Common myeloid progenitor, CD34-positive (primary cell): ENCODE measurements at regions not wholly inside any gene's neighbourhood (a gene's known extent, or its start where the extent isn't known, plus 50 kb on each side); places are given as distances from the start of the nearest gene placed in this dataset.
A peak's percentile ranks its signal among the peaks of the same experiment; 100 is the strongest.

Experiments
- CTCF ChIA-PET: fragments of 350-600 bp; sonication (Branson Sonifier 250); formaldehyde crosslinking; loops from one replicate; lab custom pipeline; 2021; ENCODE audit warnings: antibody characterized with exemption; lab: Charles Lee
- POLR2A ChIA-PET: fragments of 350-600 bp; sonication (Branson Sonifier 250); formaldehyde crosslinking; loops from one replicate; lab custom pipeline; 2021; ENCODE audit warnings: antibody characterized with exemption; lab: Charles Lee
- DNase-seq, 3 donors: peaks; one replicate each; pipeline versions ENCODE4 v3.0.0 to v3.0.0-alpha.2; 2013
- H3K27ac ChIP-seq, 2 experiments: 1 replicate in 1 of 2; 2 replicates in 1 of 2; pipeline ENCODE4 v1.7.0; 2013; ENCODE audit warnings: inconsistent platforms in 2 of 2, low read length in 2 of 2, mild to moderate bottlenecking in 2 of 2, low read depth in 1 of 2, moderate library complexity in 1 of 2; ENCODE audit not compliant: severe bottlenecking in 2 of 2, insufficient read depth in 1 of 2, poor library complexity in 1 of 2
- H3K27me3 ChIP-seq, 5 experiments: replicated peaks in 2 of 5; 1 replicate in 3 of 5; 2 replicates in 2 of 5; pipeline versions ENCODE4 v1.6.1 to v1.7.0; 2013; ENCODE audit warnings: low read length in 4 of 5, mild to moderate bottlenecking in 2 of 5, moderate library complexity in 2 of 5, inconsistent platforms in 1 of 5; ENCODE audit not compliant: insufficient read depth in 5 of 5, control insufficient read depth in 4 of 5
- H3K36me3 ChIP-seq, 4 experiments: 1 replicate in 2 of 4; 2 replicates in 2 of 4; pipeline versions ENCODE4 v1.6.1 to v1.7.0; 2013; ENCODE audit warnings: low read length in 3 of 4, control low read depth in 1 of 4, mild to moderate bottlenecking in 1 of 4; ENCODE audit not compliant: control insufficient read depth in 4 of 4, insufficient read depth in 4 of 4
- H3K4me1 ChIP-seq, 4 experiments: 1 replicate in 3 of 4; 2 replicates in 1 of 4; pipeline versions ENCODE4 v1.6.1 to v1.7.1; 2013; ENCODE audit warnings: low read length in 3 of 4, mild to moderate bottlenecking in 3 of 4, control low read depth in 1 of 4, inconsistent platforms in 1 of 4, moderate library complexity in 1 of 4; ENCODE audit not compliant: control insufficient read depth in 4 of 4, insufficient read depth in 4 of 4; ENCODE audit errors: control extremely low read depth in 1 of 4
- H3K4me3 ChIP-seq, 7 experiments: 1 replicate in 4 of 7; 2 replicates in 3 of 7; pipeline versions ENCODE4 v1.5.1 to v1.7.0; 2013; ENCODE audit warnings: mild to moderate bottlenecking in 7 of 7, low read length in 6 of 7, moderate library complexity in 6 of 7, inconsistent platforms in 2 of 7, low read depth in 2 of 7, control low read depth in 1 of 7; ENCODE audit not compliant: insufficient read depth in 4 of 7, control insufficient read depth in 1 of 7; ENCODE audit errors: extremely low read depth in 1 of 7
- H3K9me3 ChIP-seq, 5 experiments: 1 replicate in 4 of 5; 2 replicates in 1 of 5; pipeline versions ENCODE4 v1.6.1 to v1.7.1; 2013; ENCODE audit warnings: low read length in 4 of 5, mild to moderate bottlenecking in 2 of 5, inconsistent platforms in 1 of 5, low read depth in 1 of 5, moderate library complexity in 1 of 5; ENCODE audit not compliant: control insufficient read depth in 4 of 5, insufficient read depth in 2 of 5; ENCODE audit errors: control extremely low read depth in 1 of 5
- WGBS: methylation state at CpG from one replicate; pipeline ENCODE4 v1.1.5; 2013; ENCODE audit not compliant: insufficient coverage; 5-methylcytosine and 5-hydroxymethylcytosine counted together

- 100% methylated on average over 3 of the region's 4 CpGs for WGBS
- H3K9me3 ChIP-seq: no peaks in the 10 kb centered on the region
- H3K27me3 ChIP-seq: peaks cover 0 to 45% (median 10%) of the 10 kb centered on the region in 5 experiments
- no peak overlapping the region for H3K27ac ChIP-seq
- ChIA-PET POLR2A (no interaction called here), CTCF (no interaction called here)
- DNase-seq: no peak
- H3K4me3 ChIP-seq: no peak overlapping the region
- no peaks in the 10 kb centered on the region for H3K36me3 ChIP-seq
- no peaks in the 10 kb centered on the region for H3K4me1 ChIP-seq
Measured at GRCh38 chr14:101445278-101445677, 116.0 kb upstream of the DIO3 start.

DNA sequence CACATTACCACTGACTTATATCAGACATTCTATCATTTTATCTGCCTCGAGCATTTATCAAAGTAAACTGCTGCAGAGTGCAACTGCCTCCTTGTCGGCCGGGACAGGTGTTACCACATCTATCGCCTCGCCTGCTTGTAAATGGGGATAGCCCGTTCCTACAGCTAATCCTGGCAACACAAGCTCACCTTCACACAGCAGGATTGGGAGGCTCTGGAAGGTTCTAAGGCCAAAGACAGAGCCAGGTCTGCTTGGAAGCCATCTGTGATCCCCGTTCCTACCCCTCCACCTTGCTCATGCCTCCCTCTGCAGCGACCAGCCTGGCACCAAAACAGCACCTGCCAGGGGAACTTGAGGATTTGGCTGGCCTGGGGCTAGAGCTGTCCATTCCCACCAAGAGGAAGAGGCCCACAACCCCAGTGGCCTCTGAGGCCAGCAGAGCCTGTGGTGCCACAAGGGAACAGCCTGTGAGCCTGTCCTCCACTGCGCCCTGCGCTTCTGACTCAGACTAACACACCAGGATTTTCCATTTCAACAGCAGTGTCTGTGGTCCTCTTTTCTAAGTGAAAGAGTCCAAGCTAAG lies 114.8 kb upstream of the DIO3 start:
- no peak for DNase-seq
- 97% methylated on average over 10 of the region's 10 CpGs for WGBS
- Histone ChIP-seq H3K36me3 (no peaks in the 10 kb centered on the region), H3K9me3 (no peaks in the 10 kb centered on the region), H3K4me3 (no peak overlapping the region), H3K27ac (no peak overlapping the region), H3K27me3 (peaks cover 0 to 41% (median 9%) of the 10 kb centered on the region in 5 experiments), H3K4me1 (peaks cover 0 to 4% (median under 1%) of the 10 kb centered on the region in 4 experiments)
- ChIA-PET CTCF (no interaction called here), POLR2A (no interaction called here)

DNA sequence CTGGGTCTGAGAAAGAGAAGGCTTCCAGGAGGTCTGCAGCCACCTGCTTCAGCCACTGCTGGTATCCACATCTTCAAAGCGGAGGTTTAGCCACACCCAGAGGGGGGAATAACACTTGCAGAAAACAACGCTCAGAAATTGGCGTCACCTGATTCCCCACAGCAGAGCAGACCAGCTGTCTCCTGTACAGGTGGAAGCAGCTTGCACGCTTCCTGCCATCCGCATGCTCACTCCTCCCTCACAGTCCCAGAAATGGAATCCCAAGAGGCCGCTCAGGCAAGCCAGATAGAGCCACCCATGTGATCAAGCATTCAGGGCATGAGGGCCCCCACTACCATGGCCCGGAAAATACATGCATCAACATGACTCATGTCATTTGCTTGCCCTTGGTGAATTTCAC lies 112.2 kb upstream of the DIO3 start:
- Histone ChIP-seq H3K9me3 (peaks cover 0 to 6% (median 2%) of the 10 kb centered on the region in 5 experiments), H3K4me1 (peaks cover 0 to 4% (median 1%) of the 10 kb centered on the region in 4 experiments), H3K27me3 (peaks cover 5 to 37% (median 15%) of the 10 kb centered on the region in 5 experiments), H3K27ac (no peak overlapping the region), H3K36me3 (no peaks in the 10 kb centered on the region), H3K4me3 (no peak overlapping the region)
- POLR2A ChIA-PET: no interaction called here
- WGBS: 90% methylated on average over 7 of the region's 7 CpGs
- CTCF ChIA-PET: no interaction called here
- DNase-seq: no peak

DNA sequence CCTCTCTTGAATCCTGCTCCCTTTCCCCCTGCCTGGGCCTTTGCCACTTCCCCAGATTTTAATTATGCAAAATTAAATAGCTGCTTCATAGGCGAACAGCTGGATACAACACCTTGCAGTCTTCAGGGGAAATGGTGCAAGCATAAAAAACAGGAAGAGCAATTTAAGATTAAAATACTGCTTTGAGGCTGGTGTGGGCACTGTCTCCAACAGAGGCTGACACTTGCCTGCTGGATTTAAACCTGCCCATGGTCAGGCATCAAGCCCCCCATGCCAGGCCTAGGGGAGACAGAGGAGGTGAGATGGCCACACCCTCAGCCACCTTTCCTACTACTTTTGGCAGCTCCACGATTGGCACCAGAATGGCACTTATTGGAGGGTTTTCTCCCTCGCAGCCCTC lies 110.1 kb upstream of the DIO3 start:
- WGBS: 57% methylated on average over 3 of the region's 3 CpGs
- Histone ChIP-seq H3K27ac (no peak overlapping the region), H3K27me3 (peaks cover 3 to 46% (median 18%) of the 10 kb centered on the region in 5 experiments), H3K36me3 (no peaks in the 10 kb centered on the region), H3K4me3 (no peak overlapping the region), H3K4me1 (peaks cover 0 to 4% (median 1%) of the 10 kb centered on the region in 4 experiments), H3K9me3 (peaks cover 0 to 8% (median 6%) of the 10 kb centered on the region in 5 experiments)
- peak in 2 of 3 donors; percentile 28 to 46 for DNase-seq
- ChIA-PET CTCF (no interaction called here), POLR2A (no interaction called here)

DNA sequence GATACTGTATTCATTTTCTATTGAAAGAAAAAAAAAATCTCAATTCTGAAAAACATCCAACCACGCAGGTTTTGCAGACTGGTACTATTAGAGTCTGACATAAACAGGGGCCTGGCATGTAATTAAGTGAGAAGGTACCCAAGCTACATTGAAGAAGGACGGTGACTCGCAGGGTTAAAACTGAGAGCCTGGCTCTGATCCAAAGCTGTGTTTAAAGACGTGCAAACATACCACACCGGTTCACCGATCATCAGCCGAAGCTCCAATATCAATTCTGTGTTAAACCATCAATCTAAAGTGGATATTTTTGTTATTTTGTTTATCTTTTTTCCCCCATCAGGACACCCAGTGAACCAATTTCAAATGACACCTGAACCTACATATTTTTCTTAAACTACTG lies 108.1 kb upstream of the DIO3 start:
- H3K36me3 ChIP-seq: no peaks in the 10 kb centered on the region
- ChIA-PET CTCF (interaction anchor here (0.6 to 1.0 kb wide), 2 partner anchors 27 to 281 kb away, joined by 3 read pairs; no protein-coding TSS in a partner anchor), POLR2A (no interaction called here)
- H3K4me3 ChIP-seq: no peak overlapping the region
- 100% methylated on average over 3 of the region's 7 CpGs for WGBS
- no peak overlapping the region for H3K27ac ChIP-seq
- H3K9me3 ChIP-seq: peaks cover 0 to 8% (median 6%) of the 10 kb centered on the region in 5 experiments
- peaks cover 0 to 4% (median 2%) of the 10 kb centered on the region in 4 experiments for H3K4me1 ChIP-seq
- H3K27me3 ChIP-seq: peaks cover 0 to 58% (median 28%) of the 10 kb centered on the region in 5 experiments
- DNase-seq: no peak

DNA sequence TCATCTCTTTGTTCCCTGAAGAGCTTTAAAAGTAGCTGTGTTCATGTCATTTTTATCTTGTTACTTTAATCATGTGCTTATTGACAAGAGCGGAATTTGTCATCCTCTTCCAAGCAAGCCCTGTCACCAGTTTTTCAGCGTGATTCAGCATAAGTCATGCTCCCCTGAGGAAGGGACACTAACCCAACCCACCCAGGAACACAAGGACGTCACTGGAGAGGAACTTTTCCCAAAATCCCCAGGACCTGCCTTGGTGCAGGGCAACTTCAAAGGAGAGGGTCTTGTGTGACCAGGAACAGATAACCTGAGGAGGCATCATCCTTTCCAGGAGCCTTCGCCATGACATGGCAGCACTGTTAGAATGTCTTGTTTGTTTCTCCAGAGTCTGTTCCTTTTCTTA lies 107.1 kb upstream of the DIO3 start:
- CTCF ChIA-PET: interaction anchor here (1.0 kb wide), 1 partner anchor 282 kb away, joined by 3 read pairs; no protein-coding TSS in a partner anchor
- Histone ChIP-seq H3K27ac (no peak overlapping the region), H3K9me3 (peaks cover 0 to 8% (median 6%) of the 10 kb centered on the region in 5 experiments), H3K4me1 (peaks cover 0 to 12% (median 8%) of the 10 kb centered on the region in 4 experiments), H3K27me3 (peaks cover 0 to 65% (median 34%) of the 10 kb centered on the region in 5 experiments), H3K4me3 (no peak overlapping the region), H3K36me3 (no peaks in the 10 kb centered on the region)
- no peak for DNase-seq
- WGBS: 100% methylated on average over 4 of the region's 4 CpGs
- POLR2A ChIA-PET: no interaction called here
